ENCODE measurements at regions not wholly inside any gene's neighbourhood (a gene's known extent, or its start where the extent isn't known, plus 50 kb on each side); places are given as distances from the start of the nearest gene placed in this dataset.

- WGBS, 2 donors, result 88 to 89% methylated on average over 4 of the region's 4 CpGs
- Histone ChIP-seq H3K4me3 (no peak overlapping the region), H3K27me3 (no peaks in the 10 kb centered on the region), H3K4me1 (no peaks in the 10 kb centered on the region), H3K9me3 (no peaks in the 10 kb centered on the region), H3K36me3 (no peaks in the 10 kb centered on the region), H3K27ac (no peak overlapping the region)
- TF ChIP-seq POLR2A (IDR thresholded peaks at IDR 0.05) (no peak), CTCF (IDR thresholded peaks at IDR 0.05) (no peak), POLR2AphosphoS5 (IDR thresholded peaks at IDR 0.05) (no peak), EP300 (IDR thresholded peaks at IDR 0.05) (no peak)
- DNase-seq, result no peak
- intact Hi-C loops (cut with DNase I), result no loop called here
Measured at GRCh38 chr12:30507576-30507975, 188.1 kb downstream of the IPO8 start.

GRCh38 chr12:30506411-30506810, 189.3 kb downstream of the IPO8 start:
- H3K4me3 ChIP-seq, result no peak overlapping the region
- no peak for DNase-seq
- TF ChIP-seq CTCF (IDR thresholded peaks at IDR 0.05), result no peak
- TF ChIP-seq POLR2AphosphoS5 (IDR thresholded peaks at IDR 0.05), result no peak
- no peak for TF ChIP-seq EP300 (IDR thresholded peaks at IDR 0.05)
- TF ChIP-seq POLR2A (IDR thresholded peaks at IDR 0.05), result no peak
- 79 to 84% methylated on average over 7 of the region's 7 CpGs for WGBS, 2 donors
- H3K36me3 ChIP-seq, result no peaks in the 10 kb centered on the region
- no peak overlapping the region for H3K27ac ChIP-seq
- no peaks in the 10 kb centered on the region for H3K27me3 ChIP-seq
- intact Hi-C loops (cut with DNase I), result no loop called here
- H3K4me1 ChIP-seq, result no peaks in the 10 kb centered on the region
- H3K9me3 ChIP-seq, result no peaks in the 10 kb centered on the region

- H3K4me3 ChIP-seq, result no peak overlapping the region
- TF ChIP-seq POLR2AphosphoS5 (IDR thresholded peaks at IDR 0.05) (no peak), EP300 (IDR thresholded peaks at IDR 0.05) (no peak), CTCF (IDR thresholded peaks at IDR 0.05) (no peak), POLR2A (IDR thresholded peaks at IDR 0.05) (no peak)
- no peaks in the 10 kb centered on the region for H3K9me3 ChIP-seq
- H3K27ac ChIP-seq, result no peak overlapping the region
- DNase-seq, result no peak
- no peaks in the 10 kb centered on the region for H3K36me3 ChIP-seq
- H3K27me3 ChIP-seq, result no peaks in the 10 kb centered on the region
- WGBS, 2 donors, result 24 to 74% methylated on average over 2 of the region's 2 CpGs
- H3K4me1 ChIP-seq, result no peaks in the 10 kb centered on the region
- intact Hi-C loops (cut with DNase I), result no loop called here
Measured at GRCh38 chr12:30501718-30502117, 194.0 kb downstream of the IPO8 start.

- 84 to 92% methylated on average over 4 of the region's 4 CpGs for WGBS, 2 donors
- no peak overlapping the region for H3K27ac ChIP-seq
- H3K27me3 ChIP-seq, result no peaks in the 10 kb centered on the region
- no peak for TF ChIP-seq CTCF (IDR thresholded peaks at IDR 0.05)
- TF ChIP-seq EP300 (IDR thresholded peaks at IDR 0.05), result no peak
- no peak for TF ChIP-seq POLR2AphosphoS5 (IDR thresholded peaks at IDR 0.05)
- TF ChIP-seq POLR2A (IDR thresholded peaks at IDR 0.05), result no peak
- H3K4me3 ChIP-seq, result no peak overlapping the region
- H3K4me1 ChIP-seq, result no peaks in the 10 kb centered on the region
- intact Hi-C loops (cut with DNase I), result no loop called here
- DNase-seq, result no peak
- no peaks in the 10 kb centered on the region for H3K9me3 ChIP-seq
- no peaks in the 10 kb centered on the region for H3K36me3 ChIP-seq
Measured at GRCh38 chr12:30500532-30500931, 195.1 kb downstream of the IPO8 start.

GRCh38 chr12:30485230-30485890, 210.3 kb downstream of the IPO8 start:
- Histone ChIP-seq H3K4me3 (no peak overlapping the region), H3K9me3 (no peaks in the 10 kb centered on the region), H3K36me3 (no peaks in the 10 kb centered on the region), H3K4me1 (no peaks in the 10 kb centered on the region), H3K27me3 (no peaks in the 10 kb centered on the region), H3K27ac (no peak overlapping the region)
- intact Hi-C loops (cut with DNase I), result no loop called here
- TF ChIP-seq POLR2A (IDR thresholded peaks at IDR 0.05) (no peak), CTCF (IDR thresholded peaks at IDR 0.05) (no peak), POLR2AphosphoS5 (IDR thresholded peaks at IDR 0.05) (no peak), EP300 (IDR thresholded peaks at IDR 0.05) (no peak)
- DNase-seq, result no peak
- 89 to 94% methylated on average over 14 of the region's 14 CpGs for WGBS, 2 donors

Data from sigmoid colon (tissue), 6 donors.